Upper lobe of right lung (tissue), 1 donor: ENCODE measurements at regions not wholly inside any gene's neighbourhood (a gene's known extent, or its start where the extent isn't known, plus 50 kb on each side); places are given as distances from the start of the nearest gene placed in this dataset.
"Not testable (repeated sequence)": the region's sequence is repeated elsewhere in the genome, so short reads cannot be mapped to it uniquely, and the experiment has no call there.

Source experiments
- ATAC-seq: fragments of 200-7000 bp; cut with Tn5 transposase; one replicate; pipeline ENCODE4 v1.9.1; 2020; ENCODE audit warnings: mild to moderate bottlenecking, moderate library complexity
- DNase-seq: peaks from one replicate; pipeline ENCODE4 v3.0.0-alpha.2; 2020
- H3K27ac ChIP-seq: fragments of 200-600 bp; one replicate; pipeline ENCODE4 v1.8.0; 2022
- H3K27me3 ChIP-seq: fragments of 200-600 bp; one replicate; pipeline ENCODE4 v1.8.0; 2022; ENCODE audit warnings: mild to moderate bottlenecking
- H3K36me3 ChIP-seq: fragments of 200-600 bp; one replicate; pipeline ENCODE4 v1.8.0; 2022
- H3K4me1 ChIP-seq: fragments of 200-600 bp; one replicate; pipeline ENCODE4 v1.8.0; 2022
- H3K4me3 ChIP-seq: fragments of 200-600 bp; one replicate; pipeline ENCODE4 v1.8.0; 2022; ENCODE audit warnings: mild to moderate bottlenecking
- H3K9me3 ChIP-seq: fragments of 200-600 bp; one replicate; pipeline ENCODE4 v1.8.0; 2022
- CTCF ChIP-seq: fragments of 200-600 bp; IDR thresholded peaks from one replicate; pipeline ENCODE4 v1.8.0; 2022; ENCODE audit warnings: antibody characterized with exemption
- intact Hi-C: fragments of 100-400 bp; cut with DNase I; formaldehyde crosslinking; loops from one replicate; pipeline ENCODE4 v1.11.0; 2022
- donor health status: DM: no; HTN: yes; CAD: no; lungs with severe emphysema.

GRCh38 chr2:58347810-58348209 lies 106.7 kb upstream of the FANCL start:
- DNase-seq: no peak
- intact Hi-C loops: no loop called here
- Histone ChIP-seq H3K4me3 (no peak overlapping the region), H3K4me1 (no peaks in the 10 kb centered on the region), H3K36me3 (no peaks in the 10 kb centered on the region), H3K27ac (no peak overlapping the region), H3K9me3 (no peaks in the 10 kb centered on the region), H3K27me3 (no peaks in the 10 kb centered on the region)
- no peak for ATAC-seq
- TF ChIP-seq CTCF: no peak

- Histone ChIP-seq H3K4me1 (no peaks in the 10 kb centered on the region), H3K36me3 (no peaks in the 10 kb centered on the region), H3K9me3 (no peaks in the 10 kb centered on the region), H3K27me3 (no peaks in the 10 kb centered on the region), H3K4me3 (no peak overlapping the region), H3K27ac (no peak overlapping the region)
- no peak for DNase-seq
- TF ChIP-seq CTCF: no peak
- ATAC-seq: peak; percentile 38
- intact Hi-C loops: no loop called here
Observed at GRCh38 chr2:58341047-58341446, 99.9 kb upstream of the FANCL start.

GRCh38 chr2:58339548-58340243 lies 98.6 kb upstream of the FANCL start:
- Histone ChIP-seq H3K9me3 (no peaks in the 10 kb centered on the region), H3K4me3 (no peak overlapping the region), H3K27me3 (no peaks in the 10 kb centered on the region), H3K4me1 (no peaks in the 10 kb centered on the region), H3K36me3 (no peaks in the 10 kb centered on the region), H3K27ac (no peak overlapping the region)
- intact Hi-C loops: no loop called here
- no peak for TF ChIP-seq CTCF
- DNase-seq (no peak), ATAC-seq (no peak)

DNA sequence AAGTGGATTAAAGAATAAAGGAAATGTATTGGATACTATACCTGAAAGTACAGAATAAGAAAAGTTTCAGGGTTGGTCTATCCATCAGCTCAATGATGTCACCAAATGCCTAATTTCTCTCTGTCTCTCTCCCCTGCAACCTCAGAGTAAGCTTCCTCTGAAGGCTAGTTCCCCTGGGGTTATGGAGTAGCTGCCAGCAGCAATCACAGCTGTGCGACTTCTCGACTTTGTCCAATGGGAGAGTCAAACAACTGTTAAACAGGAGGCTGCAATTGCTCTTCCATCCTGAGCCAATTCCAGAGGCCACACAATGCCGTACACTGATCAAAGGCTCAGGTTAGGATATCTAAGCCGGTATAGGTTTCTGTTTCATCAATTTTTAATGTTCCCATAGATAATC lies 95.3 kb upstream of the FANCL start:
- no peaks in the 10 kb centered on the region for H3K36me3 ChIP-seq
- intact Hi-C loops: no loop called here
- no peak overlapping the region for H3K4me3 ChIP-seq
- no peaks in the 10 kb centered on the region for H3K9me3 ChIP-seq
- TF ChIP-seq CTCF: no peak
- ATAC-seq (no peak), DNase-seq (no peak)
- no peak overlapping the region for H3K27ac ChIP-seq
- H3K27me3 ChIP-seq: no peaks in the 10 kb centered on the region
- no peaks in the 10 kb centered on the region for H3K4me1 ChIP-seq

DNA sequence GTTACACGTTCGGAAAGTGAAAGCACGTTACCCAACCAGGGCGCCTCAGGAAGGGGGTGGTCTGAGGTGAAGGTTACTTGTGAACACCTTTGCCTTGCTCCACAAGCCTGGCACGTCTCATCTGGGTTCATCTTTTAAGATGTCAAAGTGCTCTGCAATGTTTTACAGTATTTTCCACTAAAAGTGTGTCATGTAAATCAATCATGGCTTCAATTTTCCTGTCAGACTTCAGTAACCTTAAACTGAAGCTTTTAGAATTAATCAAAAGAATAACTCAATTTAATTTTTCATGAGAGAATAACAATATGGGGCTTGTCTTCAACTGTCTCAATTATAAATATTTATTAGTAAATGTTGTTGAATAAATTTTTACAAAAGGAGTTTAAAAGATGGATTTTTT lies 93.3 kb upstream of the FANCL start:
- Histone ChIP-seq H3K36me3 (no peaks in the 10 kb centered on the region), H3K27me3 (no peaks in the 10 kb centered on the region), H3K4me1 (no peaks in the 10 kb centered on the region), H3K4me3 (no peak overlapping the region), H3K9me3 (no peaks in the 10 kb centered on the region), H3K27ac (no peak overlapping the region)
- no peak for TF ChIP-seq CTCF
- intact Hi-C loops: no loop called here
- DNase-seq (no peak), ATAC-seq (no peak)

GRCh38 chr2:58325296-58325895 lies 84.3 kb upstream of the FANCL start:
- H3K27me3 ChIP-seq, H3K9me3 ChIP-seq, DNase-seq, H3K4me3 ChIP-seq, H3K36me3 ChIP-seq, H3K4me1 ChIP-seq, ATAC-seq, intact Hi-C loops, H3K27ac ChIP-seq: not testable (repeated sequence)
